Cardiac fibroblast (primary cell): ENCODE measurements at regions not wholly inside any gene's neighbourhood (a gene's known extent, or its start where the extent isn't known, plus 50 kb on each side); places are given as distances from the start of the nearest gene placed in this dataset.

Experiments
- DNase-seq, 2 donors: peaks; one replicate each; pipeline versions ENCODE4 v3.0.0 to v3.0.0-alpha.2; 2010; ENCODE audit warnings: low read depth in 2 of 2
- H3K4me3 ChIP-seq, 2 donors: replicated peaks in 1 of 2; 1 replicate in 1 of 2; 2 replicates in 1 of 2; pipeline ENCODE4 v1.5.1; 2011; ENCODE audit warnings: low read depth in 2 of 2, low read length in 2 of 2, mild to moderate bottlenecking in 2 of 2, moderate library complexity in 1 of 2
- CTCF ChIP-seq: IDR thresholded peaks from one replicate; pipeline ENCODE4 v1.5.1; 2011; ENCODE audit warnings: low read depth, mild to moderate bottlenecking, low read length, inconsistent platforms

GRCh38 chr7:68938151-68938550 is 660.1 kb upstream of the AUTS2 start:
- no peak for TF ChIP-seq CTCF
- no peak overlapping the region for H3K4me3 ChIP-seq
- DNase-seq: no peak

GRCh38 chr7:68943786-68944185 is 654.5 kb upstream of the AUTS2 start:
- DNase-seq: no peak
- no peak overlapping the region for H3K4me3 ChIP-seq
- no peak for TF ChIP-seq CTCF

DNA sequence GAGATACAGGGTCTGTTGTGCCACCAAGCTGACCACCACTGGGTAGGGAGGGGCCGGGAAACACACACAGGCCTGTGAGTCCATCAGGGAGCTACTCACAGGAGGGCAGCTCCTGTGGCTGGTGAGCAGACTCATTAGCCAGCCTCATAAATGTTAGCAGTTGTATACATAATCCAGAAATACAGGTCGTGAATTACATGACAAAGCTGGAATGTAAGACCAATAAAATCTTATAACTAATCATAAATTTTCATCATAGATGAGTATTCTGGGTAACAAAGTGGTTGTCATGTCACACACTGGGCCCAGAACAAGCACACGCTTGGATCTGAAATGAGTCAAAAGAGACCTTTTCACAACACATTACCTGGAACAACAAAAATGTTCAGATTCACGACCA is 642.6 kb upstream of the AUTS2 start:
- no peak overlapping the region for H3K4me3 ChIP-seq
- no peak for TF ChIP-seq CTCF
- DNase-seq: no peak

DNA sequence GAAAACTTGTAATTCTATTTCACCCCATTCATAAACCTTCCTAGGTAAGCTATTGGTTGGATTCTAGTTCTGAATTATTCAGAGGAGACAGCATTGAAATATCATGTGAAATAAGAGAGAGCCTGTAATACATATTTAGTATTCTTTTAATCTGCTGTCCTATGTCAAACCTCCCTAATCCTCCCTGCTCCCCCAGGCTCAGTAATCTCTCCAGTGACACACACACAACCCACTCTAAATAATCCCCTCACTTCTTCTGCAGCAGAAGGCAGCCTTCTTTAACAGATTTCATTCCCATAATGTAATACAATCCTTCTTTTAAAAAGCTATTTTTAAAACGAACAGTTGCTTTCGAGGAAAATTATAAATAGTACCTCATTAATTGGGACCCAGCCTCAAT is 639.7 kb upstream of the AUTS2 start:
- no peak for DNase-seq
- TF ChIP-seq CTCF: no peak
- H3K4me3 ChIP-seq: no peak overlapping the region

- TF ChIP-seq CTCF: no peak
- H3K4me3 ChIP-seq: no peak overlapping the region
- DNase-seq: peak; percentile 0 to 71
Measured at GRCh38 chr7:68963552-68963951, 634.7 kb upstream of the AUTS2 start.

DNA sequence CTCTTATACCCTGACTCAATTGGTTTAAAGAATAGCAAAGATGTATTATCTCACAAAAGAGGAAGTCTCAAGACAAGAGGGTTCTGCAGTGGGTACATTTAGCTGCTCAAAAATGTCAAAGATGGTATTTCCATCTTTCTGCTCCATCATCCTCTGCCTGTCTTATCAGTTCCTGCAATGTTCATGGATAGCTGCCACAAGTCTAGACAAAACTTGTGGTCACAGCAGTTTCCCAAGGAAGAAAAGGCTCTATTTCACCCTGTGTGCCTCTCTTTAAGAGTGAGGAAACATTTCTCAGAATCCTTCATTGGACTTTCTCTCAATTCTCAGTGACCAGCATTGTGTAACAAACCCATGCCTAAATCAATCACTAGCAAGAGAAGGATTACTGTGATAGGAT is 634.2 kb upstream of the AUTS2 start:
- peak in 1 of 2 donors; percentile 59 for DNase-seq
- no peak for TF ChIP-seq CTCF
- H3K4me3 ChIP-seq: no peak overlapping the region

DNA sequence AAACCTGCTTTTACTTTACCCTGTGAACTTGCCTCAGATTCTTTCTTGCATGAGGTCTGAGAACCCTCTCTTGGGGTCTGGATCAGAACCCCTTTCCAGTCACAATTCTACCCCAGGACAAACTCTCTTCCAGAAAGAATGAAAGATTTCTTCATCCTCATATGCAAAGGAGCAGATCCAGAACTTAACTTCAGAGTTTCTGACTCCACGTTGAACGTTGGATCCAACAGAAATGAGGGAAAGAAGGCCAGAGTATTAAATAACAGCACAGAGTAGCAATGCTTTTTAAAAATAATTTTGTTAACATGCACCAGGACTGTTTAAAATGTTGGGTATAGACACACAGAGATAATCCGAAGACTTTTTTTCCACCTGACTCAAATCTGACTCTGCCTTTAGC is 632.9 kb upstream of the AUTS2 start:
- no peak for DNase-seq
- H3K4me3 ChIP-seq: no peak overlapping the region
- TF ChIP-seq CTCF: no peak
